HG02884 (cell line): ENCODE measurements at regions not wholly inside any gene's neighbourhood (a gene's known extent, or its start where the extent isn't known, plus 50 kb on each side); places are given as distances from the start of the nearest gene placed in this dataset.
"Not testable (repeated sequence)": the region's sequence is repeated elsewhere in the genome, so short reads cannot be mapped to it uniquely, and the experiment has no call there.

Experiments used
- ATAC-seq: cut with Tn5 transposase; IDR thresholded peaks from one replicate; pipeline ENCODE4 v1.9.1; 2021; ENCODE audit warnings: mild to moderate bottlenecking, moderate library complexity; ENCODE audit not compliant: unreplicated experiment

DNA sequence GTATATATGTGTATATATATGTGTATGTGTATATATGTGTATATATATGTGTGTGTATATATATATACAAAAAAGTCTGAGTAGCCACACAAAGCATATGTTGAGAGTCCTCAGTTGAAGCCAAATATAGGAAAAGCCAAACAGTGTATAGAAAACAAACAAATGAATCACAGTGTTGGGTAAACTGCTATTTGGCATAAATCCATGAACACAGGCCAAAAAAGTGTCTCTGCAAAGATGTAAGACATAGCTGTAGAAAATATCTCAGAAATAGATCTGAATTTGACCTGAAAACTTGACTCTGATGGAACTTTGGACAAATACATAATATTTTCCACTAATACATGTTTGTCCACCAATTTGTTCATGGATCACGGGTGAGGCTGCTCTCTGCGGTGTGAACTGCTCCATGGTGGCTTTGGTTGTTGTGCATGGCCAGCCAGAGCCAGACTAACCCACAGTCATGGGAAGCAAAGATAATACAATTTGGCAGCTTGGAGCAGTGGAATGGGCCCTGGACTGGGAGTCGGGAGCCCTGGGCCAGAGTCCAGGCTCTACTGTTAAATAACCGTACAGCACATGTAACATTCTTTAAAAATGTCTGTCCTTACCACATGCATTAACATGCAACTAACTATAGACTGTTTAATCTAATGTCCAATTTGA, 76.9 kb upstream of the EED start:
- ATAC-seq: no peak

DNA sequence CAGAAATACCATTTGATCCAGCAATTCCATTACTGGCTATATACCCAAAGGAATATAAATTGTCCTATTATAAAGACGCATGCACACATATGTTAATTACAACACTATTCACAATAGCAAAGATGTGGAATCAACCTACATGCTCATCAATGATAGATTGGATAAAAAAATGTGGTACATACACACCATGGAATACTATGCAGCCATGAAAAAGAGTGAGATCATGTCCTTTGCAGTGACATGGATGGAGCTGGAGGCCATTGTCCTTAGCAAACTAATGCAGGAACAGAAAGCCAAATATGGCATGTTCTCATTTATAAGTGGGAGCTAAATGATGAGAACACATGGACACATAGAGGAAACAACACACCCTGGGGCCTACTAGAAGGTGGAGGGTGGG, 78.3 kb upstream of the EED start:
- not testable (repeated sequence) for ATAC-seq

DNA sequence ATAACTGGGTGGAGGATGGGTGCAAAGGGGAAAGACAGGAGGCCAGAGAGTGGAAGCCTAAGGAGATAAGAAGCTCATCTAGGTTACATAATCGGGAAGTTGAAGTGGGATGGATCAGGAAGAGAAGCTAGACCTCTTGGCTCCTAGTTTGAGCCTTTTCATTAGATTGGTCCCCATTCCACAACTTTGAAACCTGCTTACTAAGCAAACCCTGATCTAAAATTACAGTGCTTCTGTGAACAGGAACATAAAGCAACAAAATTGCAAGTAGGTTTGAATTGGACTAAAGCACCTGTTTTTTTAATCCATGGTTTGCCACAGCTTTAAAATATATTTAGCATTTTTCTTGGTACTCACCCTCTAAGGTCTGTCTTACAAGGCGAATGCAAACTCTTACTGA, 80.4 kb upstream of the EED start:
- ATAC-seq: no peak

DNA sequence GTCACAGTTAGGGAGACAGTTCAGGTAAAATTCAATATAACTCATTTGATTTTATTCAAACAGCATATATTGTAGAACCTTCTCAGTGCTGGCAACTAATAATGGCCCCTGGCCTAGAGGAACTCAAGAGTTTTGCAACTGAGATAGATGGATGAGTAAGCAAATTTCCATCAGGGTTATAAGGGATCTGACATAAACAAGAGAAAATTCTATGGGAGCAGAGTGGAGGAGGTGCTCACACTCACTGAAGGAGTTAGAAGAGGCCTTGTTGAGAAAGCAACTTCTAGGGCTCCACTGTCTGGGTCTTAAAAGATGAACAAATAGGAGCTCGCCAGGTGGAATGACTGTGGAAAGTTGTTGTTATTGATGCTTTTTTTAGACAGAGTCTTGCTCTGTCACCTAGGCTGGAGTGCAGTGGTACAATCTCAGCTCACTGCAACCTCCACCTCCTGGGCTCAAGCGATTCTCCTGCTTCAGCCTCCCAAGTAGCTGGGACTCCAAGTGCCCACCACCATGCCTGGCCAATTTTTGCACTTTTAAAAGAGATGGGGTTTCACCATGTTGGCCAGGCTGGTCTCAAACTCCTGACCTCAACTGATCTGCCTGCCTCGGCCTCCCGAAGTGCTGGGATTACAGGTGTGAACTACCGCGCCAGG, 81.2 kb upstream of the EED start:
- ATAC-seq: not testable (repeated sequence)

DNA sequence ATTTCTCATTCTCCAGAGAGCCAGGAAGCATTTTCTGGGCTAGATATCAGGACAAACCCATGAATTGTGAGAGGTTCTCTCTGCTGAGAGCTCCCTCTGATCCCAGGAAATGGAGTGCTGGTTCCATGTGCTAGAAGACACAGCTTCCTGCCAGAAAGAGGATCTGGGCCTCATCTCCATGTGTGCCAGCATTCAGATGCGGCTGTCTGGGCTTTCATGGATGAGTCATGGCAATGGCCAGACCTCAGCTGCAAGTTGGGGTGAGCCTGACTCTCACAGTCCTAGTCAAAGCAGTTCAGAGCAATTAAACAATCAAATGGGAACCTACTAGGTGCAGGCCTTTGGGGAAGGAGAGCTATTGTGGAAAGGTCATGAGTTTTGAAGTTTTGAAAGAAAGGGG, 82.3 kb upstream of the EED start:
- no peak for ATAC-seq

DNA sequence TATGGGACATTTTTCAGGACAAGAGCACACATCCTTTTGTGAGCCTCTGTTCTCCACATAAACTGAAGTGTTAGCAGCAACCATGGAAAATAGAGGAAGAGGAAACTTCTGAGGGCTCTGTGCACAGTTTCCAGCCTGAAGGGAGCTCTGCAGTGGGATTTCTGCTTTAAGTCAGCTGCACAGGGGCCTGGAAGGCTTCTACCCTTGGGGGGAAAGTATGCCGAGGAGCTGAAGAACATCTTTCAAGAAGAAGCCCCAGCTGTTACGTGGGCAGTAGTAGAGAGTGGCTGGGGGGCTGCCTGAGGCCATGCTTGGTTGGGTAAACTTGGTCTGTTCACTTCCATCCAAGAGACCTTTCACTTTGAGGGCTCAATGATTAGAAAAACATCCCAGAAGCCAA, 82.7 kb upstream of the EED start:
- no peak for ATAC-seq

DNA sequence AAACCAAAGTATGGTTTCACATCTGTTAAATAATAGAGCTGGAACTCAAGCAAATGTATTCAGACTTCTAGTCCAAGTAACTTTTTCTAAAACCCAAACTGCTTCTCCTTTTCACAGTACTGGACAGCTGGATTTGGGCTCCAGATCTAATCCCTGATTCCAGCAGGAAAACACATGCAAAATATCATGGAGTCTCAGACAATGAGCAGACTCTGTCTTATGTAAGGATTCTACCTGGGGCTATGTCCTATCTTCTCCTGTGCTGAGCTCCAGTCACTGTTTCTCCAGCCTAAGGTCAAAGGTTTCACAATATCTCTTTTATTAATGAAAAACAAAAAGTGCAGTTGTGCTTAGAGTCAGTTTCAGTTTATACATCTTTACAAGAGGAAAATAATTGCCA, 83.2 kb upstream of the EED start:
- no peak for ATAC-seq

DNA sequence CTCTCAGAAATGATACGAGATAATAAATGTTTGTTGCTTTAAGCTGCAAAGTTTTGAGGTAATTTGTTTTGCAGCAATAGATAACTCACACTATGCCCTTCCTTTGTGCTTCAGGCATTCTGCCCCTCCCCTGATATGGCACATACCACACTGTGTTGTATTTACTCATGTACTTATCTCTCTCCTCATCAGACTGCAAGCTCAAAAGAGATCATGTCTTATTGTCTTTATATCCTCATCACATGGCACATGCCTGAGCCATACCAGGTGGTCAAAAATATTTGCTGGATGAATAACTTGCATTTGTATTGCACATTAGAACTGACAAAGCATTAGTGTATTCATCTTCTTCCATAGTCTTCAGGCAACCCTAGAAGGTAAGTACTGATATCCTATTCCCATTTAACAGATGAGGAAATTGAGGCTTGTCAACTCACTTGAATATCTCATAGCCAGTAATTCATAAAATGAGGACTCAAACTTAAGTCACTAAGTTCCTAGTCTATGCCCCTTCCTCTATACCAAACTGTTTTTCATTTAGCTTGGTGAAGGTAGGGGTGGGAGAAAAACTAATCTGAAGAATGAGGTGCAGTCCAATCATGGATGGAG, 83.9 kb upstream of the EED start:
- ATAC-seq: no peak

DNA sequence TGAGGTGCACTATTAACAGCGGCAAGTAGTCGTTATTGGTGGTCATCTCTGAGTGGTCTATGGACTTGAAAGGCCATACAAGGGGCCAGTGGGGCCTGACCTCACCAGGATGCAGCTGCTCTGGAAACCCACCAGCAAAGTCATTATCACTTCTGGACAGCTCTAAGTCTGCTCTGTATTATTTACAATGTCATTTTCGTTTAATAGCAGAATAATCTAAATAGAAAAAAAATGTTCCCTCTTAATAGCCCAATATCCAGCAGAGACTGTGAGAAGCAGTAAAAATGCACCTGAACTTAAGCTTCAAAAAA, 85.0 kb upstream of the EED start:
- ATAC-seq: no peak

DNA sequence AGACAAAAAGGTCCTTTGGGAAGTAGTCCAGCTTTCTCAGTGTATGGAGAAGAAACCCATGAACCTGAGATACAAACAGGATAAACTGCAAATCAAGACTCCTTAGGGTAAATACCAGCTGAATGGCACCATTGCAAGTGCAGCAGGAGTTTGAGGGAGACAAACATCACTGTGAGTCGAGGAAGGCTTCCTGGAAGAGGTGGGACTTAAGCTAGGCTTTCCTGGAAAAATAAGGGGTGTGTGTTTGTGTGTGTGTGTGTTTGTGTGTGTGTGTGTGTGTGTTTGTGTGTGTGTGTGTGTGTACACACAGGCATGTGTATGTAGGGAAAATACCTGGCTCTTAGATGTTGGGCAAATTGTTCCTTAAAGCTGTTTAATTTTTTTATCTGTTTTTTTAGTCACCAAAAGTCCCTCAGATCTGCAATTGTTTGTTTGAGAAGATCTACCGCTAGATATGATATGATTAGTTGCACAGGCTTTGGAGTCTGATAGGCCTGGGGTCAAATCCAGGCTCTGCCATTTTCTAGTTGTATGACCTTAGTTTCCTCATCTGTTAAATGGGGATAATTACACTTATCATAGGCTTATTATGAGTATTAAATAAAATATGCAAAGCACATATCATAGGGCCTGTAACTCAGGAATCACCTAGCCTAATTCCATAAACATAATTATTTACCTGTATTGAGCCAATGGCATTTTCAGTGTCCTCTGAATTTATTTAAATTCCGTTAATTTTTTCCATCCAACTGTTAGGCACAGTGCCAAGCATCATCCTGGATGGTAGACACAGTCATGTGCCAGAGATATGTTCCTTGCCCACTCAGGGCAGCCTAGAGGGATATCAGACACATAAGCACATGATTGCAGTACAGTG, 85.6 kb upstream of the EED start:
- ATAC-seq: no peak

DNA sequence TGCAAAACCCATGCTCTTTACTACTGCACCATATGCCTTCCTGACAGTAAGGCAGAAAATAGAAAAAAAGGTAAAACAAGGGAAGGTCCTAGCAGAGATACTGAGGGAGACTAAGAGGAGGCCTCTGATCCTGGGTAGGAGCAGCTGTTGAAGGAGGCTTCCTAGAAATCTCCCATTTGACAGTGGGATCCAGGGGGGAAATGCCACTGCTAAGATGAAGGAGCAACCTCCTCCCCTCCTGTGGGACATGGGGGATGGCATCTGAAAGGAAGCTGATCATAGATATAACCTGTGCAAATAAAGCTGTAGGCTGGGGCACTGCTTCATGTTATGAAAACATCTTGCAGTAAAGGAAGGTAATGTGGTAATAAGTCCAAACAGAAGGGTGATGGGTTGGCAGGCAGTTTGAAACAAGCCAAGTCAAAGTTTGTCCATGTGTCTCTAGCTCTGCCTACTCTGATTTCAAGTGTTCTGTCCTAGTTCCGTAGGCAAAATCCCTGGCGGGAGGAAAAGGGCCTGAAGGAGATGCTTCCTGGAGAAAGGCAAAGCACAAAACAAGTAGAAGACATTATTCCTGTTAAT, 86.7 kb upstream of the EED start:
- ATAC-seq: no peak

DNA sequence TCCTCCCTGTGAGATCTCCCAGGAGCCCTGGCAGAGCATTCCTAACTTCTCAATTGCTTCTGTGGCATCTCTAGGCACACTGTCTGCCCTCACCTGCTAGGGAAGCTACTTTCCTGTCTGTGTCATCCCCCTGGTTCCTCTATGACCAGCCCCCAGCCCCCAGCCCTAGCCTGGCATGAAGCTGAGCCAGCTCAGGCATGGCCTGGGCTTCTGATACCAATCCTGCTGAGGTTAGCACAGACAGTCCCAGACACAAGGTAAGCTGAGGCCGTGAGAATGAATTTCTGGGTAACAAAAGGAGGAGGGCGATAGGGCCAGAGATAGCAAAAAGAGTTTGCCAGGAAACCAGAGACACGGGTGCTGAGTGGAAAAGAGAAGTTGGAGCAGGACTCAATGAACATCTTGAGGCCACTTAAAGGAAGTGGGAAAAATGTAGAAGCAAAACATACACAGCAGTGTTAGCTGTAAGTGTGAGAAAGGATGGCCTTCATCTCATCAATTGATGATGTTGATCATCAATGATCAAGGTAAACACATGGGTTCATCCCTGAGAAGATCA, 87.6 kb upstream of the PICALM start:
- no peak for ATAC-seq

DNA sequence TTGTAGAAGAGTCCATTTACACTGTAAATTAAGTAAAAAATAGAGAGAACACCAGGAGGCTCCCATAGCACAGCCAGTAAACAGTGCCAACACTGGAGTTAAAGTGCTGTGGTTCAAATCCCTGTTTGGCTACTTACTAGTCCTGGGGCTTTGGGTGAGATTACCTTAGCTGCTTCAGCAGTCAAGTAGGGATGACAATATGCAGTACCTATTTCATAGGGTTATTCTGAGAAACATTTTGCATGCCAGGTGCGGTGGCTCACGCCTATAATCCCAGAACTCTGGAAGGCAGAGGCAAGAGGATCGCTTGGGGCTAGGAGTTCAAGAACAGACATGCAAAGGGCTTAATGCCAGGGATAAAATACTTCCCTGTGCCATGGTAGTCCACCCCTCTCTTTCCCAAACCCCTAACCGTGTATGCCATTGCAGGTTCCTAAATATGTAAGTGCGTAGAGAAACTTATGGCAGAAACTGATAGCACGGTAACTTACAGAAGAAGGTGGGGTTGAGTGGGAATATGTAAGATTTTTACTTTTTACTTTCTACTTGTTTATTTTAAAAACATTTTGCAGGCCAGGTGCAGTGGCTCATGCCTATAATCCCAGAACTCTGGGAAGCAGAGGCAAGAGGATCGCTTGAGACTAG, 86.4 kb upstream of the PICALM start:
- ATAC-seq: no peak

DNA sequence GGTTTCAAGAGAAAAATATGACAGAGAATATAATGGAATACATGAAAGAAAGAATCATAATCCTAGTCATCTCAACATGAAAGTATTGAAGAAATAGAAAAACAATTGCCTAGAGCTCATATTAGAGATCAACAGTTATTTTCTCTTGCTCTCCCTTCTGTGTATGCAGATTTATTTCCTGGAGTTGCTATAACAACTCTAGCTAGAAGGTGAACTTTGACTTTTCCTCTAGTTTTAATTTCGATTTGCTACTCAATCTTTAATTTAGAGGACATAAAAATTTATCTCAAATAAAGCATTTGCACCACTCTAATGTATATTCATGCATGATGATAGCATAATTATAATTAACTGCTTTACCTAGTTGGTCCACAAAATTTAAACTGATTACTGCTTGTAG, 84.6 kb upstream of the PICALM start:
- no peak for ATAC-seq

DNA sequence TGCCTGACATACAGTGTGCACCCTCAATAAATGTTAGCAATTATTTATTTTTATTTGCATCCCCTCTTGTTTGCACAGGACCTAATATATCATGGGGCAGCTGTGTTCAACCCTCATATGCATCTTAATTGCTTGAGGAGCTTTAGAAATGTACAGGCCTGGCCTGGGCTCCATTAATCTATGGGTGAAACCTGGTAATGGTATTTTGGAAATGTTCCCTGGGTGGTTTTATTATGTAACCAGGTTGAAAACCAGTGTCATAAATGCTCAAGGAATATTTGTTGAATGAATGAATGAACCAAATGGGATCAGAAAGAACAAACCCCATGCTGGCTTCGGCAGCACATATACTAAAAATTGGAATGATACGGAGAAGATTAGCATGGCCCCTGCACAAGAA, 84.0 kb upstream of the PICALM start:
- ATAC-seq: no peak

DNA sequence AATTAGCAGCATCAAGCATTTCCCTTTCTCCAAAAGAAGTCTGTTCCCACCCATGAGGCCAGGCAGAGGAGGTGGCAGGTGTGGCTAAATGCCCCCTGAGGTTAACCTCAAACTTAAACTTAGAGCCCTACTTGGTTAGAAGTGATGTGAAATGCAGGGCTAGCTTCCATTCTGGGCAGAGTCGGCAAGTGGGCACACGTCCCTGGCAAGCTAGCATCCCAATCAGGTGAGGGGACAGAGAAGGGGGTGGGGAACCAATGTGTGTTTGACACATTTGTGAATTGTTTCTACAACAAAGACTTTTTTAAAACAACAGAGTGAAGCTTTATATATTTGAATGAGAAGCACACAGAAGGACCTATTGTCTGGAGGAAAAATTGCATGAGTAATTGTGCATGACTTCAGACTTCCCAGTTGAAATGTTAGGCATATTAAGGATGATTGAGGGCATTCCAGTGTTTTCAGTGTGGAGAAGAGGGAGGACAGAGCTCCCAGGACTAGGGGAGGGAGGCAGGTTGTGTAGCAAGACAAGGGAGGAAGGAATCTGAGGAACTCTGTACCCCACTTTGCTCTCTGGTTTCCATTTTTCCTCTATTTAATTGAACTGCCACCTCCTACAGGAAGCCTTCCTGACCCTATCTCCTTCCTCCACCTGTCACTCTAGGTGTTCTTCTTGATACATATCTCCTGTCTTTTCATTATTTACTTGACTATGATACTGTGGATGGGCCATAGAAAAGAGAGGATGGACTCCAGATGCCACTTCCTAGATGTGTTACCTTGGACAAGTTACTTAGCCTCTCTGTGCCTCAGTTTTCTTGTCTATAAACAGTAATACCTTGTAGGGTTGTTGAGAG, 83.3 kb upstream of the PICALM start:
- no peak for ATAC-seq

DNA sequence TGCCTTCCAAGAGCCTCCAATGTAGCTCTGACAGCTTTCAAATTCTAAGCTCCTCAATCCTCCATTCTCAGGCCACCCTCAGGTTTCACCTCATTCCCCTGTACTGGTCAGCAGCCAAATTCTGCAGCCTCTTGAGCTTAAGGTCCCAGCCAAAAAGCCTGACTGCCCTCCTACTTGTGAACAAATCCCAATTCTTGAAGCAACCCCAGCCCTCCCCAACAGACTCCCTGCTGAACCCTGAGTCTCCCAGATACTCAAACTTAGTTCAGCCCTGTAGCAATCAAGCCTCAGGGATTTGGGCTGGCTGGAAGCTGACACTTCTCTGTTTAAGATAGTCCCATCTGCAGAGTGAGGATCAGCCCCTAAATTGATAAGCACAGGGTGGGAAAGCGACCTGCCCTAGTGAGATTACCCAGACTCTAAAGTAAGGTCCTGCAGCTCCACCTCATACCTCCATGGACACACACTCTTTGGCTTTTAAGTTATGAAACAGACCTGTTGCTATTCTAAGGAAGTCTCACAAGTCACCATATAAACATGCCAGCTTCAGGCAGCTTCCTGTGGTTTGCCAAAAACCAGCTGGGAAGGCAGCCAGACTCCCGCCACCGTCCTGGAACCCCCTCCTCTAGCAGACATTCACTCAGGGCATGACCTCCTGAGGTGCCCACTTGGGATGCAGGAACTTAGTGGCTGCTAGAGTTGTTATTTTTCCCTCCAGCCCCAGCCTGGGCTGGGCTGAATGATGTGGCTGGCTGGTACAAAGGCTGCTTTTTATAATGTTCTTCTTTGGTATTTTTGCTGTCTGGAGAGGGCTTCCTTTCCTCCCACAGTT, 82.5 kb upstream of the PICALM start:
- no peak for ATAC-seq

DNA sequence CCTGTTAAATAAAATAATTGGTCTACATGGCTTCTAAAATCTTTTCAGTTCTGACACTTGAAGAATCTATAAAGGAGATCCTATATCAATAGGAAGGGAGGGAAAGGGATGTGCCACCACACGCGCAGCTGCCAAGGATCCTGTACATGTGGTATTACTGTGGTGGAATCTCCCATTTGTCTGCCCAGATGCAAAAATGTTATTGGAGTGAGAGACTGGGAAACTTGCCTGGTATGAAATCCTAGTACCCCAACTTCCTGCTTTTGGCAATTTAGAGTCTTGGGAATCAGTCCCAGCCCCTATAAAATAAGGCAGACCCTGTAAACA, 81.9 kb upstream of the PICALM start:
- no peak for ATAC-seq

DNA sequence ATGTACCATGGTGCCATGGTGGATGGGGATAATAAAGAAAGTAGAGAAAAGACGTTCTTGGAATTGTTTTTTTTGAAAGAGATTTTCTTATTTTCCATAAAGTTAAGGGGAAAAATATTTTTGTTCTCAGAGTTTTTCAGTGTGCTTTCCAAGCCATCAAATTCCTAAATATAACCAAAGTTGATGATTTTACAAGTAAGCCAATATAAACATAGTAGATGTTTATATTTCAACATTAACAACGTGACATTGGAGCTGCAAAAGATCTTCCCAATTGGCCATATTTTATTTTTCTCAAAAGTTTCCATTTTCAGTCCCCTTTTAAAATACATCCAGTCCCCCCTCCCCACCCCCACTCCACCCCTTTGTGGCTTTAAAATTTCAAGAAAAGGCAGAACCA, 80.9 kb upstream of the PICALM start:
- no peak for ATAC-seq
